ENCODE measurements at regions not wholly inside any gene's neighbourhood (a gene's known extent, or its start where the extent isn't known, plus 50 kb on each side); places are given as distances from the start of the nearest gene placed in this dataset.

DNA sequence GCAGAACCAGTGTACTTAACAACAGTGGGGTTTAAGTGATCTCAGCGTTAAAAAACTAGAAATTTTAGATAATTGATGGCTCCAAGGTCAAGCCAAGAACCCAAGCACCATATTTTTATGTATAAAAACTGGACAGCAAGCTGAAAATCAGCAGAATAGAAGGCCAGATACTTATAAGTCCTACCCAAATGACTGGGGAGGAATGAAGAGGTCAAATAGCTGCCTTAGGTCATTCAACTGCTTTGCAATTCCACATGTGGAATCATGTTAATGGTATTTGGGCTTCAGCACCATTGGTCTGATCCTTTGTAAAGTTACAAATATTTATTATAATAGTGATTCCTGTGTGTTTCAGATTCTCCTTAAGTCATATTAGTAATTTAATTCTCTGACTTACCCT is 108.4 kb downstream of the FAT3 start:
- Mint-ChIP-seq H3K4me3 (no peak overlapping the region), H3K27me3 (no peaks in the 10 kb centered on the region), H3K27ac (no peak overlapping the region), H3K4me1 (no peaks in the 10 kb centered on the region), H3K9me3 (no peaks in the 10 kb centered on the region), H3K36me3 (ENCODE audit: low read depth) (no peaks in the 10 kb centered on the region)
- no peak for DNase-seq
- CTCF ChIA-PET = no interaction called here
- POLR2A ChIA-PET = no interaction called here

DNA sequence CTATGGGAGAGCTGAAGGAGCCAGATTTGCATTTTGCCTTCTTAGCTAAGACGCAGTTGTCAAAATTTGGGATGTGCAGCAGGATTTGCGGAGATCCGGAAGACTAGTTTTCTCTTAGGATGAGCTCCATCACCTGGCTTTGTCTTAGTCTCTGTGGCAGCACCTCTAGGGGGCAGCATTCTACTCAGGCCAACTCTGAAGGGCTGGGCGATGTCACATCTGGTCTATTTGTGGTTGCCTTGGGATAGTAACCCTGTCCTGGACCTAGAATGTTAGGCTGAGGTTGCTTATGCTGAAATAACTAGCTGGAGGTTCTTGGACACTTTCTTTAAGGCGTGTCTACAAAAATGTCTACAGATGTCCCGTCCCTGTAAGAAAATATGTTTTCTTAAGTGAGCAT is 116.2 kb downstream of the FAT3 start:
- Mint-ChIP-seq H3K27me3 (no peaks in the 10 kb centered on the region), H3K27ac (no peak overlapping the region), H3K4me3 (no peak overlapping the region), H3K36me3 (ENCODE audit: low read depth) (no peaks in the 10 kb centered on the region), H3K4me1 (no peaks in the 10 kb centered on the region), H3K9me3 (peaks cover 9% of the 10 kb centered on the region)
- POLR2A ChIA-PET = no interaction called here
- DNase-seq = no peak
- CTCF ChIA-PET = interaction anchor here (0.5 kb wide), 1 partner anchor 788 kb away, joined by 6 read pairs; no protein-coding TSS in a partner anchor

DNA sequence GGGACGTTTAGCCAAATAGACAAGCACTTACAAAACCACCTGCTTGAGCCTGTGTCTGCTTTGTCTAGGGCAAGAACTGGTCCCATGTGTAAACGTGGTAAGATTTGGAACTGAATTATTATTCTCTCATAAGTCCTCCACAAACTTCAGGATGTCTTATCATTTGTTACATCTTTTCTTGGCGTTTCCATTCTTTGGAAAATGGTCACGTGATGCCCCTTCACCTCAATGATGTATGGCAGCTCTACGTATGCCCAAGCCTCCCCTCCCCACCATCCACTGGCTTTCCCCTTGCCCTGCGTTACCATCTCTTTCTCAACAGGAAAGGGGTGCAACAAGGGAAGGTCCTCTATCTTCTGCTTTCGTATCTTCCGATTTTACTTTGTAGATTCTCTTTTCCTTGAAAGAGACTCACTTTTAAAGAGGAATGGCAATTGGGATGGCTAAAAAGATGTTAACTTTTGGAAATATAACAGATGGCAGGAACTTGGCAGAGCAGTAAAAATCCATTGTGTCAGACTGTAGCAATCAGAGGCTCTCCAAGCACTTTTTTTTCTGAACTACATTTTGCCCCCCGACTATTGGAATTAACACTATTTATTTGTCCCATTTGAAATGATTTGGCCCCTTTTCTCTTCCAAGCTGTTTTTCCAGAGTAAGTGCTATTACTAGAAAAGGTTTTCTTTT is 117.6 kb downstream of the FAT3 start:
- ChIA-PET CTCF (no interaction called here), POLR2A (no interaction called here)
- Mint-ChIP-seq H3K9me3 (peaks cover 9% of the 10 kb centered on the region), H3K27ac (no peak overlapping the region), H3K4me1 (no peaks in the 10 kb centered on the region), H3K27me3 (no peaks in the 10 kb centered on the region), H3K4me3 (no peak overlapping the region), H3K36me3 (ENCODE audit: low read depth) (no peaks in the 10 kb centered on the region)
- DNase-seq = no peak

DNA sequence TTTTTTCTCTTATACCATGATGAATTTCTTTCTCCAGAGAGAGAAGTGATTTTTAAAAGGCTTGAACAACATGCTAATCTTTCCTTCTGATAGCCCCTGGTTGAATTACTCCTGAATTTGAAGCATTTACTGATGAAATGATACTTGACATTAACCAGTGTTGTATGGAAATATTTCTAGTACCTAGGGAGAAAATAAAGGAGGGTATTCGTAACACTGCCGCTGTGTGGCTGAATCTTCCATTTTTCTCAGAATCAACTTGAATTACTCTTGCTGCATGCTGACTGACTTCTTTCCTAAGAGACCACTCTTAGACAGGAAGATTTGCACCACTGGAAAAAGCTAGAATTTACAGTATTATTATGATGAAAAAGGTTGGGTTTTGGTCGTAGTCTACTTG is 118.3 kb downstream of the FAT3 start:
- no peak for DNase-seq
- CTCF ChIA-PET = no interaction called here
- POLR2A ChIA-PET = no interaction called here
- Mint-ChIP-seq H3K4me3 (no peak overlapping the region), H3K27ac (no peak overlapping the region), H3K27me3 (no peaks in the 10 kb centered on the region), H3K4me1 (no peaks in the 10 kb centered on the region), H3K36me3 (ENCODE audit: low read depth) (no peaks in the 10 kb centered on the region), H3K9me3 (peaks cover 9% of the 10 kb centered on the region)

DNA sequence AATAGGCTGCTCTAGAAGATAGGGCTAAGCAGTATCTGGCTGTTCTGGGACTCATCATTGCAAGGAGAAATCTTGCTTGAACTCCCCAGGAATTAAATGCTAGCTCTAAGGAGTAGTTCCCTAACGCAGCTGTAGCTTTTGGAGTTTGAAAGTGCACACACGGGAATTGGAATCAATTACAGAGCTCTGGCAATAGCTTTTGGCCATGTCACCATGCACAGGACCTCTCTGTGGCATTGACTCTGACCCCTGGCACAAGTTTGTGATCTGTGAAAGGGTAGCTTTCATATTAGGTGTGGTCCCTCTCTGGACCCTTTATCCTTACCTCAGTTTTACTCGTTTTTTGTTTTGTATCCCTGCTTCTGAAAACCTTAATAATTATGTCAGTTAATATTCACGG is 121.6 kb downstream of the FAT3 start:
- Mint-ChIP-seq H3K36me3 (ENCODE audit: low read depth) (no peaks in the 10 kb centered on the region), H3K27me3 (no peaks in the 10 kb centered on the region), H3K4me3 (no peak overlapping the region), H3K9me3 (peaks cover 2% of the 10 kb centered on the region), H3K4me1 (no peaks in the 10 kb centered on the region), H3K27ac (no peak overlapping the region)
- ChIA-PET POLR2A (no interaction called here), CTCF (no interaction called here)
- no peak for DNase-seq

DNA sequence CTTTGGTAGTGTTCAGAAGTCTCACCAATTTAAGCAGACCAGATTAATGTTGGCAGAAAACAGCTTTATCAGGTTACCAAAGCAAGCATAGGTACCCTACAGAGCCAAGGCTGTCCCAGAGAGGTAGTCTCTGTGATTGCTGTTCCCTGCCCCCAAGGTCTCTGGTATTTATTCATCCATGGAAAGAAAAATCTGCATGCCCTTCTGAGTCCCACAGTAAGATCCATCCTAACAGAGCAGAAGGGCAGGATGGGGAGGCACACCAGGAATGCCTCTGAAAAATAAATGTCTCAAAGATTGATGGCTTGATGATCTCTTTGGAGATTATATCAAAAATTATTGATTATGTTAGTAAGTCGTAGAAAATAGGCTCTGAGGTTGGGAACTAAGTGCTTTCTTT is 122.8 kb downstream of the FAT3 start:
- no peaks in the 10 kb centered on the region for H3K4me1 Mint-ChIP-seq
- H3K27ac Mint-ChIP-seq = no peak overlapping the region
- H3K9me3 Mint-ChIP-seq = peaks cover 2% of the 10 kb centered on the region
- ChIA-PET POLR2A (no interaction called here), CTCF (no interaction called here)
- DNase-seq = no peak
- H3K4me3 Mint-ChIP-seq = no peak overlapping the region
- no peaks in the 10 kb centered on the region for H3K36me3 Mint-ChIP-seq (ENCODE audit: low read depth)
- H3K27me3 Mint-ChIP-seq = no peaks in the 10 kb centered on the region

DNA sequence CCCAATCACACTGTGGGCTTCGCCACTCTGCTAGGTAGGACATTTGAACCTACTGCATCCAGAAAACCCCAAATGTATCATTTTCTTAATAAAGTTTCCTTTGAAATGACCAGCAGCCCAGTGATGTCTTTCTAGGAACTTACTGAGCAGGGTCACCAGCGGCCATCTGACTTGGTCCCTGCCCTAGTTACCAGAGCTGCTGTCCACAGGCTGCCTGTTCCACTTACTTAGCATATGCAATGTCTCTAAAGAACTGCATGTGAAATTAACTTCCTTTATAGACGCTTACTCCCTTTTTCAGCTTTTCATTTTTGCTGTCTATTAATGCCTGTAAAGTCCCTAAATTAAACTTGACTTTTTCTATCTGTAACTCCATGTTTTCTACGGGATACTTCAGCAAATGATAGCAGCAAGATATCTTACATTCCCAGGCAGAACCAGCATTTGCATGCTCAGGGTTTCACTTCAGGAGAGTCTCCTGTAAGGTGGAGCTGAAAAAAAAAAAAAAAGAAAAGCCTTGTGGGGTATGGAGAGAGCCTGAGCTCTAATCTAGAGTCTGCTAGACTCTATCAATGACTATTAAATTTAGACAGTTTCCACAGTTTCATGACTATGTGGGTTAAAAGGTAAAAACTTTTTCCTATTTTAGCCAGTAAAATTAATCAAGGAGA is 125.0 kb downstream of the FAT3 start:
- no peaks in the 10 kb centered on the region for H3K9me3 Mint-ChIP-seq
- no peaks in the 10 kb centered on the region for H3K4me1 Mint-ChIP-seq
- DNase-seq = no peak
- H3K36me3 Mint-ChIP-seq (ENCODE audit: low read depth) = no peaks in the 10 kb centered on the region
- H3K27ac Mint-ChIP-seq = no peak overlapping the region
- ChIA-PET CTCF (no interaction called here), POLR2A (no interaction called here)
- no peak overlapping the region for H3K4me3 Mint-ChIP-seq
- H3K27me3 Mint-ChIP-seq = no peaks in the 10 kb centered on the region

DNA sequence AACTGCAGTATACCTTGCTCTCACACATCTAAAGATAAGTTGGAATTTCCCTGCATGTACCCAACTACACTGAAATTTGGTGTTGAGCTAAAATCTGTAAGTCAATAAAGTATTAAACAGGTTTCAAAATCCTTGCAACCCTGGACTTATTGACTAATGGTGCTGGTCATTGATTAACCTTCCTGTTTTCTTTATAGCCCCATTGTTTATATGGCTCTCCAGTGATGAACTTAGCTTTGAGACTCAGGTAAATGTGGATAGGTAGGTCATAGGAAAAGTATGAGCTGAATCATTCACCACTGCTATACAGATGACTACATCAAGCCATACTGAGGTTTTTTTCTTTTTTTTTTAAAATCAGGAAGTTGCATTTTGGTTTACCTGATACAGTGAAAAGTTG is 132.7 kb downstream of the FAT3 start:
- ChIA-PET CTCF (no interaction called here), POLR2A (no interaction called here)
- H3K4me1 Mint-ChIP-seq = no peaks in the 10 kb centered on the region
- no peaks in the 10 kb centered on the region for H3K36me3 Mint-ChIP-seq (ENCODE audit: low read depth)
- no peak overlapping the region for H3K4me3 Mint-ChIP-seq
- no peak overlapping the region for H3K27ac Mint-ChIP-seq
- DNase-seq = no peak
- H3K9me3 Mint-ChIP-seq = no peaks in the 10 kb centered on the region
- H3K27me3 Mint-ChIP-seq = no peaks in the 10 kb centered on the region

DNA sequence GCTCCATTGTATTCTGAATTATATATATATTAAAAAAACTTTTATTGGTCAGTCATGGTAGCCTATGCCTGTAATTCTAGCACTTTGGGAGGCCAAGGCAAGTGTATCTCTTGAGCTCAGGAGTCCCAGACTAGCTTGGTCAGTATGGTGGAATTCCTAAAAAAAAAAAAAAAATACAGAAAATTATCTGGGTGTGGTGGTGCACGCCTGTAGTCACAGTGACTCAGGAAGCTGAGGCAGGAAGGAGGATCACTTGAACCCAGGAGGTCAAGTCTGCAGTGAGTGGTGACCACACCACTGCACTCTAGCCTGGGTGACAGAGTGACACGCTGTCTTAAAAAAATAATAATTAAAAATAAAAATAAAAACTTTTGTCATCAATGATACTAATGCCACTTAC is 133.2 kb downstream of the FAT3 start:
- Mint-ChIP-seq H3K4me3 (no peak overlapping the region), H3K27ac (no peak overlapping the region)
- DNase-seq = no peak

DNA sequence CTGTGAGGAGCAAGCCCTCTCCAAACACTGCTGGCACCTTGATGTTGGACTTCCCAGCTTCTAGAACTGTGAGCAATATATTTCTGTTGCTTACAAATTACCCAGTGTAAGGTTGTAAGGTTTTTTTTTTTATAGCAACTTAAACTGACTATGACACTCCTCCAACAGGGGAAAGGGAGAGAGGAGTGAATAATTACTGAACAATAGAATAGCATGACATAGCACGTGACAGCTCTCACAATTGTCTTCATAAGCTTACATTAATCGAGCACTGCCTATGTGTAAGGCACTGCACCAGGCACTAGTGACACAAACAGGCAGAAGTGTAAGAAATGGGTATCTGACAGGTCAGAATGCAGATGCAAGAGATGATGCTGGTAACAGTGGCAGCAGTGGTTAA is 136.9 kb downstream of the FAT3 start:
- H3K4me3 Mint-ChIP-seq = no peak overlapping the region
- no peaks in the 10 kb centered on the region for H3K4me1 Mint-ChIP-seq
- no peak for DNase-seq
- H3K27me3 Mint-ChIP-seq = no peaks in the 10 kb centered on the region
- ChIA-PET CTCF (no interaction called here), POLR2A (no interaction called here)
- H3K27ac Mint-ChIP-seq = no peak overlapping the region
- H3K36me3 Mint-ChIP-seq (ENCODE audit: low read depth) = no peaks in the 10 kb centered on the region
- no peaks in the 10 kb centered on the region for H3K9me3 Mint-ChIP-seq

More for the DNA sequence above, 133.2 kb downstream of the FAT3 start:
- Mint-ChIP-seq H3K27me3 (no peaks in the 10 kb centered on the region), H3K36me3 (ENCODE audit: low read depth) (no peaks in the 10 kb centered on the region), H3K9me3 (no peaks in the 10 kb centered on the region), H3K4me1 (no peaks in the 10 kb centered on the region)
- CTCF ChIA-PET = no interaction called here
- POLR2A ChIA-PET = no interaction called here

DNA sequence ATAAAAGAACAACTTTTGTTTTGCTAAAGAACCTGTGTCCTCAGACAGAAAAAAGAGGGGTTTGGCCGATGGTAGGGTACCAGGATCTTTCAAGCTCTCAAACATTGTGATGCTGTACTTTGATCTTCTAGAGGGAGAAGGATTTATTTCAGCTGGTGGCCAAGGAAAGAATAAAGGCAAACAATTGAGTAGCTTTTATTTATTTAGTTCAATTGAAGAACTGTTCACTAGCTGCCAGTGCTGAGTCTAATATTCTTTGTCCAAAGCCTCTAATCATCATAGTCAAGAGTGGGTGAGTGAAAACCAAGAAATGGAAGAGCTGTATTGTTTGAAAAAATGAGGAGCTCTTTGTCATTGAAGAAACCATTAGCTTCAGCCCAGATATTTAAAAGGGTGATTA is 138.4 kb downstream of the FAT3 start:
- H3K4me1 Mint-ChIP-seq = no peaks in the 10 kb centered on the region

DNA sequence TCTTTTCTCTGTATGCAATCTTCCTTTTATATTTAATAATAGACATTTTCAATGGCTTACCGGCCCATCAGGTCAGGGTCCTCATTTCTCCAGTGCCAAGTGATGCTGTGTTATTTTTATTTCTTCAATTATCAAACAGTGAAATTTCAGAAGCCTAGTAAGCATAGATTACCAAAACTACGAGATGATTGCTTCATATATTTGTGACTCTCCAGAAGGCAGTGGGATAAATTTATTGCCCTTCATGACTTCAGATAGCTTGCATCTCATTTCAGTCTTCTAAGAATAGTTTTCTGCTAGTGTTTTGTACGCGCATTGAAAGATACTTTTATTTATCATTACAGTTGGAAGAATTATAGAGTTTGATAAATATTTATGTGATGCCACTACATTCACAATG is 139.6 kb downstream of the FAT3 start:
- no peak for DNase-seq
- no peaks in the 10 kb centered on the region for H3K36me3 Mint-ChIP-seq (ENCODE audit: low read depth)
- ChIA-PET CTCF (no interaction called here), POLR2A (no interaction called here)
- H3K27me3 Mint-ChIP-seq = no peaks in the 10 kb centered on the region
- no peaks in the 10 kb centered on the region for H3K9me3 Mint-ChIP-seq
- H3K4me3 Mint-ChIP-seq = no peak overlapping the region
- no peak overlapping the region for H3K27ac Mint-ChIP-seq
- no peaks in the 10 kb centered on the region for H3K4me1 Mint-ChIP-seq

More for the DNA sequence above, 138.4 kb downstream of the FAT3 start:
- H3K9me3 Mint-ChIP-seq = no peaks in the 10 kb centered on the region
- no peaks in the 10 kb centered on the region for H3K27me3 Mint-ChIP-seq
- H3K27ac Mint-ChIP-seq = no peak overlapping the region
- DNase-seq = no peak
- CTCF ChIA-PET = no interaction called here
- POLR2A ChIA-PET = no interaction called here
- H3K36me3 Mint-ChIP-seq (ENCODE audit: low read depth) = no peaks in the 10 kb centered on the region
- H3K4me3 Mint-ChIP-seq = no peak overlapping the region

DNA sequence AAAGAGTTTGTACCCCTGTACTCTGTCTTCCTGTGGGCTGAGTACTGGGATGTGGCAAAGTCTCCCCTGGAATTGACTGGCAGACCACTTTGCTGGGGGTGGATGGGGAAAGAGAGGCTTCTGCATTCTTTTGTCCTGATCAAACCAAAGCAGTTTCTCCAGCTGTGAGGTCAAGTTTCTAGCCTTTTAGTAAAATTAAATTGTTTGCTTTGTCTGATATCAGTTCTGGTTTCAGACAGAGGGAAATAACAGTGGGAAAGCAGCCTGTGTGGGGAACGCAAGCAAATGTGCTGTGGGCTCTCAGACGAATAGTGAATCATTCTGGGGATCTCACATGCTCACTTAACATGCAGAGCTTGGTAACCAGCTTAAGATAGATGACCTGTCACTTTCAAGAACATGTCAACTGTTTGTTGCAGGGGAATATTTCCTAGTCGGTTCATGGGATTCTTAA is 151.6 kb downstream of the FAT3 start:
- no peaks in the 10 kb centered on the region for H3K4me1 Mint-ChIP-seq
- H3K27ac Mint-ChIP-seq = no peak overlapping the region
- ChIA-PET POLR2A (no interaction called here), CTCF (no interaction called here)
- H3K27me3 Mint-ChIP-seq = no peaks in the 10 kb centered on the region
- no peaks in the 10 kb centered on the region for H3K36me3 Mint-ChIP-seq (ENCODE audit: low read depth)
- no peak overlapping the region for H3K4me3 Mint-ChIP-seq
- DNase-seq = no peak
- H3K9me3 Mint-ChIP-seq = peaks cover 2% of the 10 kb centered on the region

DNA sequence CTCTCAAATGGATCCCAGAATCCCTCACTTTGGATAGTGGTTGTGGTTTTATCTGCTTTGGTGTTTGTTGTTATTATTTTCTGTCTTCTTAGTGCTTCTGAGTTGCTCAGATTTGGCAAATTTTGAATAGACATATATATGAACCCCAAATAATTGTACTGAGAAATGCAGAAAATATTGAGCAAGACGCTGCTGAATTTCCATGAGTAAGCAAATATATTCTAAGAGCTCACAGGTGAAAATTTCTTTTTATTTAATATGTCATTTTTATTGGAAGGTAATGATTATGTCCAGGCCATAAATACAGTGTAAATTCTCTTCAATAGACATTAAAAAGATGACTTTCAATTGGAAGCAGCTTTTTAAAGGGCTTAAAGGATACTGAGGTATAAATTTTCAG is 152.1 kb downstream of the FAT3 start:
- ChIA-PET POLR2A (no interaction called here), CTCF (no interaction called here)
- Mint-ChIP-seq H3K9me3 (peaks cover 2% of the 10 kb centered on the region), H3K27me3 (no peaks in the 10 kb centered on the region), H3K27ac (no peak overlapping the region), H3K36me3 (ENCODE audit: low read depth) (no peaks in the 10 kb centered on the region), H3K4me3 (no peak overlapping the region), H3K4me1 (no peaks in the 10 kb centered on the region)
- no peak for DNase-seq
